ENCODE measurements at regions not wholly inside any gene's neighbourhood (a gene's known extent, or its start where the extent isn't known, plus 50 kb on each side); places are given as distances from the start of the nearest gene placed in this dataset.

- no peak for TF ChIP-seq EZH2 (IDR thresholded peaks at IDR 0.05; ENCODE audit: low read length, missing control alignments)
- TF ChIP-seq, protein P1, sequence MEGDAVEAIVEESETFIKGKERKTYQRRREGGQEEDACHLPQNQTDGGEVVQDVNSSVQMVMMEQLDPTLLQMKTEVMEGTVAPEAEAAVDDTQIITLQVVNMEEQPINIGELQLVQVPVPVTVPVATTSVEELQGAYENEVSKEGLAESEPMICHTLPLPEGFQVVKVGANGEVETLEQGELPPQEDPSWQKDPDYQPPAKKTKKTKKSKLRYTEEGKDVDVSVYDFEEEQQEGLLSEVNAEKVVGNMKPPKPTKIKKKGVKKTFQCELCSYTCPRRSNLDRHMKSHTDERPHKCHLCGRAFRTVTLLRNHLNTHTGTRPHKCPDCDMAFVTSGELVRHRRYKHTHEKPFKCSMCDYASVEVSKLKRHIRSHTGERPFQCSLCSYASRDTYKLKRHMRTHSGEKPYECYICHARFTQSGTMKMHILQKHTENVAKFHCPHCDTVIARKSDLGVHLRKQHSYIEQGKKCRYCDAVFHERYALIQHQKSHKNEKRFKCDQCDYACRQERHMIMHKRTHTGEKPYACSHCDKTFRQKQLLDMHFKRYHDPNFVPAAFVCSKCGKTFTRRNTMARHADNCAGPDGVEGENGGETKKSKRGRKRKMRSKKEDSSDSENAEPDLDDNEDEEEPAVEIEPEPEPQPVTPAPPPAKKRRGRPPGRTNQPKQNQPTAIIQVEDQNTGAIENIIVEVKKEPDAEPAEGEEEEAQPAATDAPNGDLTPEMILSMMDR (conservative IDR thresholded peaks at IDR 0.05 in 1 of 2, IDR thresholded peaks at IDR 0.05 in 1 of 2; ENCODE audit: low read depth in 1 of 2, low read length in 2 of 2), result no peak
Measured at GRCh38 chr3:124393340-124393739, 336.9 kb upstream of the UMPS start.

All from fibroblast of lung (primary cell).